ENCODE measurements at regions not wholly inside any gene's neighbourhood (a gene's known extent, or its start where the extent isn't known, plus 50 kb on each side); places are given as distances from the start of the nearest gene placed in this dataset.

DNA sequence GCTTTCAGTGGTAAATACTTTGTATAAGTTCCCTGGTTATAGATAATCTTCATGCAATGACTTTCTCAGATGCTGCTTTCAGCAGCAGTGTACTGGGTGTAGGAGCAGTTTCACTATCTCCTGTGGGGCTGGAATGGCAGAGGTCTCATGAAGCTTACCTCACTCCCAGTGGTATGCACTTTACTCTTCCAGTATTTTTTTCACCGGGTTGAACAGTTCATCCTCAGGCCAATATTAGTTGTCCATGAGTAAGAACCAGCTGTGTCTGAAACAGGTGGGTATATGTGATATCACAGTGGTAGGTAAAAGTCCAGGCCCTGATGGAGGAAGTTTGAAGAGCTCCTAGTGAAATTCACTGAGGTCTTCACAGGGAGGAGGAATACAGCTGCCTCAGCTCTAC is 351.5 kb upstream of the EMCN start:
- TF ChIP-seq ZNF274 (IDR thresholded peaks at IDR 0.05; ENCODE audit: low read depth, low read length): no peak
- TF ChIP-seq SUZ12 (IDR thresholded peaks at IDR 0.05; ENCODE audit: extremely low read depth, insufficient read depth, insufficient read length): no peak
- TF ChIP-seq YY1 (IDR thresholded peaks at IDR 0.05; ENCODE audit: insufficient read depth, insufficient read length): no peak

All from NT2/D1 (cell line).